K562 (cell line): ENCODE measurements at regions not wholly inside any gene's neighbourhood (a gene's known extent, or its start where the extent isn't known, plus 50 kb on each side); places are given as distances from the start of the nearest gene placed in this dataset.

ENCODE experiments used
- BACH1 ChIP-seq: fragments of 200-800 bp; sonication (Bioruptor generic); IDR thresholded peaks from 2 replicates; pipeline ENCODE4 v1.6.1; 2016; ENCODE audit warnings: missing genetic modification characterization, missing compliant biosample characterization
- BDP1 ChIP-seq: IDR thresholded peaks from 3 replicates; pipeline ENCODE4 v1.6.1; 2011; ENCODE audit not compliant: insufficient read length, insufficient read depth
- CREB5 ChIP-seq: fragments of 250-450 bp; sonication (Bioruptor Pico); IDR thresholded peaks from 2 replicates; pipeline ENCODE4 v1.5.0; 2020; ENCODE audit warnings: mild to moderate bottlenecking
- JUNB ChIP-seq: fragments of 450-650 bp; formaldehyde crosslinking; conservative IDR thresholded peaks from 2 replicates; pipeline ENCODE4 v1.4.0; 2020; ENCODE audit warnings: mild to moderate bottlenecking
- KAT8 ChIP-seq: fragments of 450-650 bp; IDR thresholded peaks from 2 replicates; pipeline ENCODE4 v1.6.1; 2016; ENCODE audit warnings: low read depth, mild to moderate bottlenecking
- KLF6 ChIP-seq: fragments of 250-450 bp; sonication (Bioruptor Pico); IDR thresholded peaks from 2 replicates; pipeline ENCODE4 v1.4.0; 2020; ENCODE audit warnings: mild to moderate bottlenecking, moderate library complexity, borderline replicate concordance
- MEF2A ChIP-seq: IDR thresholded peaks from 2 replicates; pipeline ENCODE4 v1.6.1; 2011; ENCODE audit warnings: low read depth, mild to moderate bottlenecking, low read length, moderate library complexity; ENCODE audit not compliant: control insufficient read depth
- MTA1 ChIP-seq: fragments of 450-650 bp; IDR thresholded peaks from 2 replicates; pipeline ENCODE4 v1.6.1; 2017; ENCODE audit warnings: borderline replicate concordance
- NR2C2 ChIP-seq, 2 experiments: fragments of 200-800 bp in 1 of 2; sonication (Bioruptor generic) in 1 of 2; sonication (generic) in 1 of 2; formaldehyde crosslinking in 1 of 2; IDR thresholded peaks; 2 replicates each; pipeline versions ENCODE4 v1.6.1 to v1.8.0; 2016 to 2022; ENCODE audit warnings: mild to moderate bottlenecking in 1 of 2, missing compliant biosample characterization in 1 of 2, missing genetic modification characterization in 1 of 2, missing genetic modification reagents in 1 of 2
- SAFB ChIP-seq: fragments of 200-400 bp; formaldehyde crosslinking; IDR thresholded peaks from 2 replicates; pipeline ENCODE4 v1.6.1; 2017; ENCODE audit warnings: low read depth, low read length, borderline replicate concordance
- SMARCC2 ChIP-seq: fragments of 450-650 bp; IDR thresholded peaks from 2 replicates; pipeline ENCODE4 v1.6.1; 2017; ENCODE audit warnings: antibody characterized with exemption, moderate library complexity, mild to moderate bottlenecking, low read depth
- TAF1 ChIP-seq: IDR thresholded peaks from 2 replicates; pipeline ENCODE4 v1.6.1; 2011; ENCODE audit warnings: mild to moderate bottlenecking, low read length, moderate library complexity; ENCODE audit not compliant: insufficient read depth, control insufficient read depth, severe bottlenecking; ENCODE audit errors: extremely low read depth
- TEAD2 ChIP-seq: fragments of 450-650 bp; IDR thresholded peaks from 2 replicates; pipeline ENCODE4 v1.6.1; 2016; ENCODE audit warnings: missing genetic modification characterization, control low read depth, missing compliant biosample characterization
- TEAD4 ChIP-seq, 2 experiments: sonication (generic) in 1 of 2; formaldehyde crosslinking in 1 of 2; IDR thresholded peaks; 2 replicates each; pipeline versions ENCODE4 v1.6.1 to v1.8.0; 2012 to 2022; ENCODE audit warnings: borderline replicate concordance in 1 of 2, inconsistent platforms in 1 of 2, low read length in 1 of 2, mild to moderate bottlenecking in 1 of 2, missing genetic modification reagents in 1 of 2
- U2AF2 ChIP-seq: fragments of 200-400 bp; formaldehyde crosslinking; optimal IDR thresholded peaks from 2 replicates; pipeline ENCODE3; 2017; ENCODE audit warnings: low read depth, mild to moderate bottlenecking, low read length
- TF ChIP-seq, protein P1 (sequence below): fragments of 250-450 bp; sonication (Bioruptor Pico); IDR thresholded peaks from 2 replicates; pipeline ENCODE4 v1.8.0; 2021; ENCODE audit warnings: borderline replicate concordance, mild to moderate bottlenecking, moderate library complexity; ENCODE audit not compliant: poor library complexity, severe bottlenecking
- TF ChIP-seq, protein P2 (sequence below): fragments of 250-450 bp; sonication (Bioruptor Pico); IDR thresholded peaks from 2 replicates; pipeline ENCODE4 v1.5.0; 2021; ENCODE audit warnings: mild to moderate bottlenecking, borderline replicate concordance
- TF ChIP-seq, protein P3 (sequence below): sonication (generic); formaldehyde crosslinking; IDR thresholded peaks from 2 replicates; pipeline ENCODE4 v1.4.0; 2020; ENCODE audit warnings: mild to moderate bottlenecking, missing genetic modification reagents
- TF ChIP-seq, protein P4 (sequence below): fragments of 450-650 bp; IDR thresholded peaks from 2 replicates; pipeline ENCODE4 v1.6.1; 2017; ENCODE audit warnings: antibody characterized with exemption

GRCh38 chr12:124630791-124631313 is 63.4 kb upstream of the NCOR2 start (continued):
- TF ChIP-seq, protein P1, sequence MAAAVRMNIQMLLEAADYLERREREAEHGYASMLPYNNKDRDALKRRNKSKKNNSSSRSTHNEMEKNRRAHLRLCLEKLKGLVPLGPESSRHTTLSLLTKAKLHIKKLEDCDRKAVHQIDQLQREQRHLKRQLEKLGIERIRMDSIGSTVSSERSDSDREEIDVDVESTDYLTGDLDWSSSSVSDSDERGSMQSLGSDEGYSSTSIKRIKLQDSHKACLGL, result no peak
- TF ChIP-seq, protein P2, sequence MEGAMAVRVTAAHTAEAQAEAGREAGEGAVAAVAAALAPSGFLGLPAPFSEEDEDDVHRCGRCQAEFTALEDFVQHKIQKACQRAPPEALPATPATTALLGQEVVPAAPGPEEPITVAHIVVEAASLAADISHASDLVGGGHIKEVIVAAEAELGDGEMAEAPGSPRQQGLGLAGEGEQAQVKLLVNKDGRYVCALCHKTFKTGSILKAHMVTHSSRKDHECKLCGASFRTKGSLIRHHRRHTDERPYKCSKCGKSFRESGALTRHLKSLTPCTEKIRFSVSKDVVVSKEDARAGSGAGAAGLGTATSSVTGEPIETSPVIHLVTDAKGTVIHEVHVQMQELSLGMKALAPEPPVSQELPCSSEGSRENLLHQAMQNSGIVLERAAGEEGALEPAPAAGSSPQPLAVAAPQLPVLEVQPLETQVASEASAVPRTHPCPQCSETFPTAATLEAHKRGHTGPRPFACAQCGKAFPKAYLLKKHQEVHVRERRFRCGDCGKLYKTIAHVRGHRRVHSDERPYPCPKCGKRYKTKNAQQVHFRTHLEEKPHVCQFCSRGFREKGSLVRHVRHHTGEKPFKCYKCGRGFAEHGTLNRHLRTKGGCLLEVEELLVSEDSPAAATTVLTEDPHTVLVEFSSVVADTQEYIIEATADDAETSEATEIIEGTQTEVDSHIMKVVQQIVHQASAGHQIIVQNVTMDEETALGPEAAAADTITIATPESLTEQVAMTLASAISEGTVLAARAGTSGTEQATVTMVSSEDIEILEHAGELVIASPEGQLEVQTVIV (CRISPR knock-in tag), result no peak
- TF ChIP-seq TEAD2 (0 out of 2 replicates have a peak, but pooled peaks have one; percentile 54), KAT8 (no peak), MEF2A (no peak), TEAD4 (IDR thresholded peaks at IDR 0.05; ENCODE audit: low read length) (no peak), TEAD4 (CRISPR knock-in tag; IDR thresholded peaks at IDR 0.05; ENCODE audit: borderline replicate concordance) (no peak), TAF1 (no peak), BACH1 (tag) (peak; percentile 26; the same call in 1 of the 2 replicates), U2AF2 (no peak), SAFB (no peak), NR2C2 (CRISPR knock-in tag; IDR thresholded peaks at IDR 0.05) (no peak), NR2C2 (tag; IDR thresholded peaks at IDR 0.05) (no peak), MTA1 (no peak), SMARCC2 (no peak), BDP1 (no peak), CREB5 (CRISPR knock-in tag) (no peak), KLF6 (peak; percentile 89), JUNB (CRISPR knock-in tag) (no peak)
- TF ChIP-seq, protein P3, sequence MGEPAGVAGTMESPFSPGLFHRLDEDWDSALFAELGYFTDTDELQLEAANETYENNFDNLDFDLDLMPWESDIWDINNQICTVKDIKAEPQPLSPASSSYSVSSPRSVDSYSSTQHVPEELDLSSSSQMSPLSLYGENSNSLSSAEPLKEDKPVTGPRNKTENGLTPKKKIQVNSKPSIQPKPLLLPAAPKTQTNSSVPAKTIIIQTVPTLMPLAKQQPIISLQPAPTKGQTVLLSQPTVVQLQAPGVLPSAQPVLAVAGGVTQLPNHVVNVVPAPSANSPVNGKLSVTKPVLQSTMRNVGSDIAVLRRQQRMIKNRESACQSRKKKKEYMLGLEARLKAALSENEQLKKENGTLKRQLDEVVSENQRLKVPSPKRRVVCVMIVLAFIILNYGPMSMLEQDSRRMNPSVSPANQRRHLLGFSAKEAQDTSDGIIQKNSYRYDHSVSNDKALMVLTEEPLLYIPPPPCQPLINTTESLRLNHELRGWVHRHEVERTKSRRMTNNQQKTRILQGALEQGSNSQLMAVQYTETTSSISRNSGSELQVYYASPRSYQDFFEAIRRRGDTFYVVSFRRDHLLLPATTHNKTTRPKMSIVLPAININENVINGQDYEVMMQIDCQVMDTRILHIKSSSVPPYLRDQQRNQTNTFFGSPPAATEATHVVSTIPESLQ, result no peak
- TF ChIP-seq, protein P4, sequence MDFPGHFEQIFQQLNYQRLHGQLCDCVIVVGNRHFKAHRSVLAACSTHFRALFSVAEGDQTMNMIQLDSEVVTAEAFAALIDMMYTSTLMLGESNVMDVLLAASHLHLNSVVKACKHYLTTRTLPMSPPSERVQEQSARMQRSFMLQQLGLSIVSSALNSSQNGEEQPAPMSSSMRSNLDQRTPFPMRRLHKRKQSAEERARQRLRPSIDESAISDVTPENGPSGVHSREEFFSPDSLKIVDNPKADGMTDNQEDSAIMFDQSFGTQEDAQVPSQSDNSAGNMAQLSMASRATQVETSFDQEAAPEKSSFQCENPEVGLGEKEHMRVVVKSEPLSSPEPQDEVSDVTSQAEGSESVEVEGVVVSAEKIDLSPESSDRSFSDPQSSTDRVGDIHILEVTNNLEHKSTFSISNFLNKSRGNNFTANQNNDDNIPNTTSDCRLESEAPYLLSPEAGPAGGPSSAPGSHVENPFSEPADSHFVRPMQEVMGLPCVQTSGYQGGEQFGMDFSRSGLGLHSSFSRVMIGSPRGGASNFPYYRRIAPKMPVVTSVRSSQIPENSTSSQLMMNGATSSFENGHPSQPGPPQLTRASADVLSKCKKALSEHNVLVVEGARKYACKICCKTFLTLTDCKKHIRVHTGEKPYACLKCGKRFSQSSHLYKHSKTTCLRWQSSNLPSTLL, result no peak
